WTC11 (cell line): ENCODE measurements at regions not wholly inside any gene's neighbourhood (a gene's known extent, or its start where the extent isn't known, plus 50 kb on each side); places are given as distances from the start of the nearest gene placed in this dataset.

ENCODE experiments used
- ATAC-seq: fragments of 200-7000 bp; cut with Tn5 transposase; 2 replicates; pipeline ENCODE4 v1.10.0; 2021; ENCODE audit warnings: mild to moderate bottlenecking, moderate library complexity
- CTCF ChIA-PET: fragments of 300-600 bp; sonication (Branson Sonifier 250); formaldehyde crosslinking; loops from one replicate; lab custom pipeline; 2021; ENCODE audit warnings: antibody characterized with exemption; lab: Charles Lee
- POLR2A ChIA-PET: fragments of 350-600 bp; sonication (Branson Sonifier 250); formaldehyde crosslinking; loops from one replicate; lab custom pipeline; 2021; ENCODE audit warnings: antibody characterized with exemption; lab: Charles Lee
- DNase-seq: peaks from one replicate; pipeline ENCODE4 v3.0.0; 2021; ENCODE audit warnings: low spot score
- H3K27ac Mint-ChIP-seq: 2 replicates; pipeline ENCODE4 v1.8.0; 2021; ENCODE audit warnings: mixed read lengths
- H3K27me3 Mint-ChIP-seq: 2 replicates; pipeline ENCODE4 v1.8.0; 2021; ENCODE audit warnings: low read depth, mild to moderate bottlenecking, moderate library complexity, mixed read lengths
- H3K36me3 Mint-ChIP-seq: 2 replicates; pipeline ENCODE4 v1.8.0; 2021; ENCODE audit warnings: mixed read lengths
- H3K4me1 Mint-ChIP-seq: 2 replicates; pipeline ENCODE4 v1.8.0; 2022; ENCODE audit warnings: mixed read lengths
- H3K4me3 Mint-ChIP-seq: 2 replicates; pipeline ENCODE4 v1.8.0; 2021; ENCODE audit warnings: mild to moderate bottlenecking, moderate library complexity, mixed read lengths
- H3K9me3 Mint-ChIP-seq: 2 replicates; pipeline ENCODE4 v1.8.0; 2021; ENCODE audit warnings: mixed read lengths
- ATF1 ChIP-seq: sonication (generic); formaldehyde crosslinking; IDR thresholded peaks from 2 replicates; pipeline ENCODE4 v1.8.1; 2023; ENCODE audit warnings: mild to moderate bottlenecking, moderate library complexity, missing genetic modification reagents
- ATF2 ChIP-seq: sonication (generic); formaldehyde crosslinking; IDR thresholded peaks from 2 replicates; pipeline ENCODE4 v1.8.1; 2022; ENCODE audit warnings: low read depth, missing genetic modification reagents, borderline replicate concordance
- ATF3 ChIP-seq: sonication (generic); formaldehyde crosslinking; conservative IDR thresholded peaks from 2 replicates; pipeline ENCODE4 v1.8.1; 2022; ENCODE audit warnings: mild to moderate bottlenecking, missing genetic modification reagents
- CTCF ChIP-seq: fragments of 200-600 bp; IDR thresholded peaks from 2 replicates; pipeline ENCODE4 v1.8.0; 2022; ENCODE audit warnings: antibody characterized with exemption
- E2F1 ChIP-seq: sonication (generic); formaldehyde crosslinking; IDR thresholded peaks from 2 replicates; pipeline ENCODE4 v1.8.0; 2022; ENCODE audit warnings: mild to moderate bottlenecking, missing genetic modification reagents
- ELF4 ChIP-seq: sonication (generic); formaldehyde crosslinking; IDR thresholded peaks from 2 replicates; pipeline ENCODE4 v1.8.1; 2022; ENCODE audit warnings: low read depth, mild to moderate bottlenecking, moderate library complexity, missing genetic modification reagents
- FOXK1 ChIP-seq: sonication (generic); formaldehyde crosslinking; IDR thresholded peaks from 2 replicates; pipeline ENCODE4 v1.8.0; 2022; ENCODE audit warnings: mild to moderate bottlenecking, moderate library complexity, missing genetic modification reagents
- FOXP1 ChIP-seq: sonication (generic); formaldehyde crosslinking; IDR thresholded peaks from 2 replicates; pipeline ENCODE4 v1.8.0; 2022; ENCODE audit warnings: missing genetic modification reagents, mild to moderate bottlenecking, moderate library complexity, borderline replicate concordance
- HMGA2 ChIP-seq: fragments of 250-450 bp; sonication (Bioruptor Pico); IDR thresholded peaks from 2 replicates; pipeline ENCODE4 v1.4.0; 2021; ENCODE audit warnings: mild to moderate bottlenecking, moderate library complexity
- MLX ChIP-seq: sonication (generic); formaldehyde crosslinking; IDR thresholded peaks from 2 replicates; pipeline ENCODE4 v1.8.1; 2023; ENCODE audit warnings: mild to moderate bottlenecking, missing genetic modification reagents, moderate library complexity
- NR3C1 ChIP-seq: sonication (generic); formaldehyde crosslinking; conservative IDR thresholded peaks from 2 replicates; pipeline ENCODE4 v1.8.1; 2023; ENCODE audit warnings: low read depth, mild to moderate bottlenecking, missing genetic modification reagents
- PRDM15 ChIP-seq: sonication (generic); formaldehyde crosslinking; IDR thresholded peaks from 2 replicates; pipeline ENCODE4 v1.8.0; 2022; ENCODE audit warnings: missing genetic modification reagents
- PRRX2 ChIP-seq: fragments of 250-450 bp; sonication (Bioruptor Pico); IDR thresholded peaks from 2 replicates; pipeline ENCODE4 v1.8.0; 2021; ENCODE audit warnings: mild to moderate bottlenecking
- ZMAT4 ChIP-seq: fragments of 250-450 bp; sonication (Bioruptor Pico); IDR thresholded peaks from 2 replicates; pipeline ENCODE4 v1.9.0; 2021; ENCODE audit warnings: mild to moderate bottlenecking
- ZNF121 ChIP-seq: sonication (generic); formaldehyde crosslinking; IDR thresholded peaks from 2 replicates; pipeline ENCODE4 v1.8.0; 2023; ENCODE audit warnings: missing genetic modification reagents
- ZNF425 ChIP-seq: fragments of 250-450 bp; sonication (Bioruptor Pico); conservative IDR thresholded peaks from 2 replicates; pipeline ENCODE4 v1.9.0; 2021; ENCODE audit warnings: mild to moderate bottlenecking
- ZNF671 ChIP-seq: fragments of 250-450 bp; sonication (Bioruptor Pico); IDR thresholded peaks from 2 replicates; pipeline ENCODE4 v1.8.0; 2021; ENCODE audit warnings: mild to moderate bottlenecking
- ZSCAN18 ChIP-seq: fragments of 250-450 bp; sonication (Bioruptor Pico); IDR thresholded peaks from 2 replicates; pipeline ENCODE4 v2.1.2; 2022; ENCODE audit warnings: mild to moderate bottlenecking, moderate library complexity

GRCh38 chr10:31701546-31701945 is 227.1 kb downstream of the ARHGAP12 start (continued):
- TF ChIP-seq ZNF425 (CRISPR knock-in tag): no peak
- no peak for TF ChIP-seq MLX (CRISPR knock-in tag)
- no peak for TF ChIP-seq FOXK1 (CRISPR knock-in tag)
- TF ChIP-seq ATF1 (CRISPR knock-in tag): no peak
- no peak for TF ChIP-seq NR3C1 (CRISPR knock-in tag)
- TF ChIP-seq ATF3 (CRISPR knock-in tag): no peak
- TF ChIP-seq ELF4 (CRISPR knock-in tag): no peak
- no peak for TF ChIP-seq ZSCAN18

GRCh38 chr10:31700181-31700611 is 228.4 kb downstream of the ARHGAP12 start:
- ChIA-PET POLR2A (no interaction called here), CTCF (no interaction called here)
- Mint-ChIP-seq H3K4me3 (no peak overlapping the region), H3K9me3 (peaks cover 37% of the 10 kb centered on the region), H3K27ac (no peak overlapping the region), H3K27me3 (peaks cover 8% of the 10 kb centered on the region; the same call in 1 of the 2 replicates), H3K36me3 (peaks cover 34% of the 10 kb centered on the region), H3K4me1 (peaks cover 34% of the 10 kb centered on the region)
- ATAC-seq (no peak), DNase-seq (no peak)
- TF ChIP-seq ZNF121 (no peak), CTCF (no peak), HMGA2 (CRISPR knock-in tag) (no peak), ZMAT4 (no peak), PRRX2 (no peak), ZNF671 (no peak), FOXP1 (CRISPR knock-in tag) (no peak), PRDM15 (no peak), E2F1 (CRISPR knock-in tag) (no peak), ATF1 (CRISPR knock-in tag) (no peak), ATF2 (no peak)
